GM18520 (cell line): ENCODE measurements at regions not wholly inside any gene's neighbourhood (a gene's known extent, or its start where the extent isn't known, plus 50 kb on each side); places are given as distances from the start of the nearest gene placed in this dataset.

Experiments
- ATAC-seq: cut with Tn5 transposase; IDR thresholded peaks from one replicate; pipeline ENCODE4 v1.9.1; 2021; ENCODE audit not compliant: unreplicated experiment

DNA sequence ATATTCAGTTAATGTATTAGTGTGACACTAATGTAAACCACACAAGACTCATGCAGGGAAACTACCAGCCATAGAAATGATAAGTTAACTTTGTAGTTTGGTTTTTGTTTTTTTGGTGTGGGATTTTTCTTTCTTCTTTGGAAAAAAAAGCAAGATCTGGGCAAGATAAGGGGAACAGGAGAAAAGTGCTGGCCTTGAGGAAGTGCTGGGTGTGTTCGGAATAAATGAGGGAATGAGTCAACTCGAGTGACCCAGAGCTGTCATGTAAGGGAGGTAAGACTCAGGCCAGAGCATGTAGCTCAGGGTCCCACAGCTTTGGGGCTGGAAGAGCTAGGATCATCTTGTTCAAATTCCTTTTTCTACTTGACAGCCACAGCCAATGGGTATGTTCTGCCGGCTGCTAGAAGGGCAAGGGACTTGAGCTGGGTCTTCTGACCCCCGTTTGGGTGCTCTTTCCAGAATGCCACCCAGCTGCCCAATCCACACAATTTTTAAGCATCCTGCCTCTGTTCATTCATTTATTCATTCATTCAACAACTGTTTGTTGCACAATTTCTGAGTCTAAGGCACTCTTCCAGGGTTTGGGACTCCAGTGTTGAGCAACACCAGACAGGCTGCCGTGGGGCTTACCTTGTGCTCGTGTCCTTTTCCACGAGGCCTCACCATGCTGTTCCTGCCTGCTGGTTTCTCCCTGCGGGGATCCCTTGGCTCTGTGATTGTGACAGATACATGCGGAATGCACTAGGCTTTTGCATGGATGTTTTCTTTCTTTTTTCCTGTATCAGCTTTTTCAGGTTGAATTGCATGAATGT, 54.5 kb downstream of the CLDN34 start:
- no peak for ATAC-seq

- no peak for ATAC-seq
These were observed 55.0 kb downstream of the CLDN34 start for GRCh38 chrX:10022273-10022541.

GRCh38 chrX:10022580-10023245, 55.6 kb downstream of the CLDN34 start:
- no peak for ATAC-seq

GRCh38 chrX:10023821-10024220, 56.7 kb downstream of the CLDN34 start:
- no peak for ATAC-seq

GRCh38 chrX:10025742-10026493, 58.8 kb downstream of the CLDN34 start:
- ATAC-seq = no peak

DNA sequence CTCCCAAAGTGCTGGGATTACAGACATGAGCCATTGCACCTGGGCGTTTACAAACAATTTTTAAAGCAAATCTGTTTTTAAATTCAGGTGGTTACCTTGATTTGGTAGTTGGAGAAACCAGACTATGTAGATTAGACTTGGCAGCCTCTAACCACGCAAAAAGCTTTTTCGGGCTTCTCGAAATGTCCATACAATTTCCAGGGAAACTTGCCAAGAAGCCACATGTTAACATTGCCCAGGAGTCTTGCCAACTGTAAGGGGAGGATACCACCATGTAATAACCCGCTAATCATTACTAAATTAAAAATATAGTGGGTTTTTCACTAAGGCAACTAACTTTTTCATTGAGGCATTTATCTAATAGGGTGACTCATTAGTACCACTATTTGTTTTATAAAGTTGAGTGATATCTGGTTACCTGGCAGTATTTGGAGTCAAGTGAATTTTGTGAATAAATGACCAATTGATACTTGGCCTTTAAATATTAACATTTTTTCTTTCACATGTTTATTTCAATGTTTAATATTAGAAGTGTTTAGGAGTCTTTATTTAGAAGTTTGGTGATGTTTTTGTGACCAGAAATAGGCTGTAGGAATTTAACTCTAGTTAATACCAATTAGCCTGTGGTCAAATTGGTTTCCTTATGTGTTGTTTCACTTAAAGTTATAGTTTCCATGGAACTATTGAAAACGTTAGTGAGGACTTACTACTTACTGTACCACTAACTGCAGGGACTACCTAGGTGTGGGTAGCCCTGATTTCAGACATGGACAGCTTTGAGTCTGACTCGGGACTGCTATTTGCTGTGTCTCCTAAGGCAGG, 61.3 kb downstream of the CLDN34 start:
- ATAC-seq = no peak

- ATAC-seq = no peak
These were observed 63.4 kb downstream of the CLDN34 start for GRCh38 chrX:10030570-10030969.

- ATAC-seq = no peak
These were observed 64.6 kb downstream of the CLDN34 start for GRCh38 chrX:10031746-10032145.

- no peak for ATAC-seq
These were observed 65.0 kb downstream of the CLDN34 start for GRCh38 chrX:10032147-10032546.

DNA sequence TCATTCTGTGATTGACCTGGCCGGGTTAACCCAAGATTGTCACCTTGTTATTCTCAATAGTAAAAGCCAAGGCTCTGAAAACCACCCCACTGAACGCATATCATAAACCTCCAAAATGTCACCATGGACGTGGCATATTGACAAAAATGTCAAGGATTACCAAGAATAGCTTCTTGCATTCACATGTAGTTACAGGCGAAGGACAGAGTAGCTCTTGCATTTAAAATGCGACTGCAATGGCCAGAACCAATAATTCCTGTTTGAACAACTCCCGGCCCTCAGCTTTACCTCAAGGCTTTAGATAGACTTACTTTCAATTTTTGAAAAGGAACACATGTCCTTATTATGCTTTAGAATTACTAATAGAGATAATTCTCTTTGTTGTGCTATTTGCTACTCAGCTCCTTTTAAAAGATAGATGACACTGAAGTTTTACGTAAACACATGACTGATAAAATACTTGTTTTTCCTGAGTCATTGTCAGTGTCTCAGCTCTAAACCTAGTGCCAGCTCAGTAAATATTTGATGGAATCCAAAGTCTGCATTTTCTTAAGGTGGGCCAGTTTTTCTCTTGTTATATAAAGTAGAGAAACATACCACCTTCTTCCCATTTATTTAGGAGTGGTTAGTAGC, 66.3 kb downstream of the CLDN34 start:
- no peak for ATAC-seq

GRCh38 chrX:10034740-10035260, 67.6 kb downstream of the CLDN34 start:
- ATAC-seq = no peak

DNA sequence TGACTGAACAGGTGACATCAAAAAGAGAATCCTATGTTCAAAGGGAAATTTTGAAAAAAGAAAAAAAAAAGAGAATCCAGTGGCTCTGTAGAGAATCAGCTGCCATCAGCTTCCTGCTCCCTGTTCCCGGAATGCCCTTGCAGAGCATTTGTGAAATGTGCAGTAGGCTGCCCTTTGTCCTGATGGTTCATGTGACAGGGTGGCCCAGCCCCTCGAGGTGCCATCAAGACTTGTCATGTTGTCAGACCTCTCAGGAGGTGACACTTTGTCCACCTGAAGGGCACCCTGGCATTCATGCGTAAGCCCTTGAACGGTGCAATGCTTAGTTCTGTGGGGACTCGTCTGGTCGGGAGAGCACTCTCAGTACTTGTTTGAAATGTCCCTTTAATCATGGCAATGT, 71.4 kb downstream of the CLDN34 start:
- no peak for ATAC-seq

- ATAC-seq = no peak
These were observed 72.9 kb downstream of the CLDN34 start for GRCh38 chrX:10039821-10040793.

- no peak for ATAC-seq
These were observed 73.8 kb downstream of the CLDN34 start for GRCh38 chrX:10040961-10041360.

DNA sequence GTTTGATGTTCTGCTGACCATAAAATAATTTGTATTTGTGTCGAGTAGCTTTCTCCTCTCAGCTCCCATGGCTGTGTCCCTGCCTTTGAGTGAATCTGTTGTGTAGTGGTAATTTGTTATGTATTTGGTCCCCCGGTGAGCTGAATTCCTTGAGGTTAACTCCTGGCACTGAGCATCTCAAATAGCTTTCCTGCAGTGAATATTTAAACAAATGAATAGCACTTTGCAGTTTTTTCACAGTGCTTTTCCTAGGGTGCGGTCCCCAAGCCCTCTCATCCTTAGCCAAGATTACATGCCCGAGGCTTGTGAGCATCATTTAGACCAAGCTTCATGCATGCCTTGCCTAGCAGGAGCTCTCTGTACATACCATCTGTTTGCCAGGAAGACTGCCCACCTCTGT, 74.2 kb downstream of the CLDN34 start:
- ATAC-seq = no peak

- no peak for ATAC-seq
These were observed 74.9 kb downstream of the CLDN34 start for GRCh38 chrX:10042055-10042454.

DNA sequence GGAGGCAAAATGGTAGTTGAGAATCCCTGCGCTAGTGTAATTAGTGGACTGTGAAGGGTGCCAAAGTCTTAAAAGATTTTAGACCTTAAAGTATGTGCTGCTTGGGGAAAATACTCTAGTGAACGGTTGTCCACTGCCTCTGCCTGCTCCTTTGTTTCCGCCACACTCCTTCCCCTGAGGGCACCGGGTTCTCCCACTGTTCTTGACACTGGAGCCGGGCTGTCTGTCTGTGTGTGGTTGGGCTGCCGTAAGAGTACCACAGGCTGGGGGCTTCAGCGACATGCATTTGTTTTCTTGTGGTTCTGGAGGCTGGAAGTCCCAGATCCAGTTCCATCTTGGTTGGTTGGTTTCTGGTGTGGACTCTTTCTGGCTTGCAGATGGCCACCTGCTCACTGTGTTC, 76.2 kb downstream of the CLDN34 start:
- no peak for ATAC-seq

GRCh38 chrX:10044021-10044420, 76.9 kb downstream of the CLDN34 start:
- no peak for ATAC-seq

- ATAC-seq = no peak
These were observed 78.3 kb downstream of the CLDN34 start for GRCh38 chrX:10045327-10046000.
